ENCODE measurements at regions not wholly inside any gene's neighbourhood (a gene's known extent, or its start where the extent isn't known, plus 50 kb on each side); places are given as distances from the start of the nearest gene placed in this dataset.
"Not testable (repeated sequence)": the region's sequence is repeated elsewhere in the genome, so short reads cannot be mapped to it uniquely, and the experiment has no call there.

DNA sequence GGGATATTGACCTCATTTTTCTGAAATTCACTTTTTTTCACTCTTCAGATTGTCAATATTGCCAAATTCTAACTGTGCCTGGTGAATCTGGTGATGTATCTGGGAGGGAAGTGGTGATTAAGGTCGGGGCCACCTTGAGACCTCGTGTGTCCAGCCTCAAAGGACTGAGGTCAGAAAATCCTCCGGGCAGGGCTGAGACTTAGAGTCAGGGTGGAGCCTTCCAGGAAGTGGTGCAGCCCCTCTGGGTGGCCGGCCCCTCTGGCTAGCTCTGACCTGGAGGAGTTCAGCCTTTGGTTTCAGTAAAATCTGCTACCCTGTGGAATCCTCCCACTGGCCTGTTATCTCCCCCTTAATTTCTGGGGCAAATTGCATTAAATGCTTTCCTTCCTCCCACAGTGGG, 175.7 kb downstream of the TRIM43 start:
- DNase-seq, result not testable (repeated sequence)

DNA sequence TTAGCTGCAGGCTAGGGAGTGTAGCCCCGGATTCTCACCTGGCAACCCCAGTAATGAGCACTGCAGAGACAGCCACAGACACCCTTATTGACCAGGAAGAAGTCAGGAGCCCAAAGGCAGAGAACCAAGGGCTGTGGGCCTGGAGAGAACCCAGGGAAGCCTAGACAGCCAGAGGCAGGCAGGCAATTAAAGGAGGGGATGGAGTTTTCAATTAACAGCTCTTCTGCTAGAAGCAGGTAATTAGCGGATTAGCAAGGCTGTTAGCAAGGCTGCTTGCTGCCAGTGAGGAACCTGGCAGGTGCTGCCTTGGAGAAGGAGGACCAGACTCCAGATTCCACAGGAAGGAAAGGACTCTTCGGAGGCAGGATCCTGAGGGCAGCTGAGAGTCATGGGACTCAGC, 176.1 kb downstream of the TRIM43 start:
- DNase-seq, result not testable (repeated sequence)

DNA sequence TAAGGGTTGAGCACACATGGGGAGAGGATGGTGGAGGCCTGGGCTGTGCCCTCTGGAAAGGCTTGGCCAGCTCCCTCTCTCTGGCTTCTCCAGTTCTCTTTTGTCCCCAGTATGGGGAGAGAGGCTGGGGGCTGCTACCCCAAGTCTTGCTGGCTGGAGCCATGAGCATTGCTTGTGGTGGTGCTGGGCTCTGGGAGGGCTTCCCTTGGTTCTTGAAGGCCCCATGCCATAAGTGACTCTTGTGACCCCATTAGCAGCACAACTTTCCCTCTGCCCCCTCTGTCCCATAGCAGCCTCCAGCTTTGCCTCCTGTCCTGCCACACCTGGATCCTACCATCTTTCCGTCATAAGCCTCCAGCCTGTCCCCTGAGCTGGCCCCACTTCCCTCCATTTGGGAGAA, 177.5 kb downstream of the TRIM43 start:
- DNase-seq, result not testable (repeated sequence)

DNA sequence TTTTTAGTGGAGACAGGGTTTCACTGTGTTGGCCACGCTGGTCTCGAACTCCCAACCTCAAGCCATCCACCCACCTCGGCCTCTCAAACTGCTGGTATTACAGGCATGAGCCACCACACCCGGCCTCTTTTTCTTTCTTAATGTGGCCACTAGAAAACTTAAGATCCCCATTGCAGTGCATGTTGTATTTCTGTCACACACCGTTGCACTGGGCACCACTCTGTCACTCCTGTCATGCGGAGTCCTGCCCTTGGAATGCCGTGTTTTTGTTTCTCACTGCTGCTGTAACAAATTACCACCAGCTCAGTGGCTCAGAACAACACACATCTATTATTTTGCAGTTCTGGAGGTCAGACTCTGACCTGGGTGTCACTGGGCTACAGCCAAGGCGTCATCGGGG, 178.9 kb downstream of the TRIM43 start:
- not testable (repeated sequence) for DNase-seq

DNA sequence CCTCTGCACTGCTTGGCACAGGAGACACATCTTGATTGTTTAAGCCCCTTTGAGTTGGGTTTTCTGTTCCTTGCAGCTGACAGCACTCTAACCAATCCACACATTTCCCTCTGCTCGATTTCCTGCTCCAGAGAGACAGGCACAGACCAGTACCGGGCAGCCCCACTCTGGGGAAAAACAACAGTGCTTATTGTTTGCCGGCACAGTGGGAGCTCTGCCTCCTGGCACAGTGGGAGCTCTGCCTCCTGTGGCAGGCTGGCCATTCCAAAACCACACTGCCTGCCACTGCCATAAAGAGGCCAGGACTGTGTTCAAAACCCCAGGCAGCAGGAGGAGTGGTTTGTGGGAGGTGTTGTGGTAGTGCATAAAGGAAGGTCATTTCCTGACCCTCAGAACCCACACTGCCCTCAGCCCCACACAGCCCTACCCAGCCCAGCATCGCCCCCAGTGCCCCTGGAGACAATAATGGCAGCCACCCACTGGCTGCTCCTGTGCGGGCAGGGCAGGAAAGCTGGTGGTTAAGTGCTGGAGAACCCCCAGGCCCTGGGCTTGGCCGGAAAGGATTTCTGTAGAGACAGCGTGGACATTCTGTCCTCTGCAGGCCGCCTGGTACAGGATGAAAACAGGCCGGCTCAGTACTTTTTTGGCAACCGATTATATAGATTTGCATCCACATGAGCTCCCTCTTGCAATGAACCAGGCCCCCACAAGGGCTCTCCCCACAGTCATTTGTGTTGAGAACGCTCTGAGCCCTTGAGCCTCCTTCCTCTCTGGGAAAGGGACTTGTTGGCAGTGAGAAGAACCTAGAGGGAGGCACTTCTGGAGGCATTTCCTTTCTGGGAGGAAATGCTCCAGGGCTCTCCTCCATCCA, 182.8 kb downstream of the TRIM43 start:
- DNase-seq, result not testable (repeated sequence)

DNA sequence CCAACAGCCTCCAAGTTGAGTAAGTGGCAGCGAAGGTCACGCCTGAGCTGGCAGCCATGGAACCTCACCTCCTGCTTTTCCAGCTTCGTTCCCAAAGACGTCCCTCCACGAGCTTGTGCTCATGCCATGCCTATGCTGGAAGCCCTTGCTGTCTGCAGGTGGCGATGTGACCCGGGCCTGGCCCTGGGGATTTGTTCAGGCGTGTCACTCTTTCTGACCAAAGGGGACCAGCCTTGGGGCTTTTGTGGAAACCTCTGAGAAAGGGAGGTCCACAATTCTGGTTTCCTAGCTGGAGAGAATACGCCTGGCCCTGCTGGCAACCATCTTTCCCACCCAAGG, 183.4 kb downstream of the TRIM43 start:
- DNase-seq, result not testable (repeated sequence)

All from suppressor macrophage treated with lipopolysaccharide for 4 hours (primary cell).